ENCODE measurements at regions not wholly inside any gene's neighbourhood (a gene's known extent, or its start where the extent isn't known, plus 50 kb on each side); places are given as distances from the start of the nearest gene placed in this dataset.

DNA sequence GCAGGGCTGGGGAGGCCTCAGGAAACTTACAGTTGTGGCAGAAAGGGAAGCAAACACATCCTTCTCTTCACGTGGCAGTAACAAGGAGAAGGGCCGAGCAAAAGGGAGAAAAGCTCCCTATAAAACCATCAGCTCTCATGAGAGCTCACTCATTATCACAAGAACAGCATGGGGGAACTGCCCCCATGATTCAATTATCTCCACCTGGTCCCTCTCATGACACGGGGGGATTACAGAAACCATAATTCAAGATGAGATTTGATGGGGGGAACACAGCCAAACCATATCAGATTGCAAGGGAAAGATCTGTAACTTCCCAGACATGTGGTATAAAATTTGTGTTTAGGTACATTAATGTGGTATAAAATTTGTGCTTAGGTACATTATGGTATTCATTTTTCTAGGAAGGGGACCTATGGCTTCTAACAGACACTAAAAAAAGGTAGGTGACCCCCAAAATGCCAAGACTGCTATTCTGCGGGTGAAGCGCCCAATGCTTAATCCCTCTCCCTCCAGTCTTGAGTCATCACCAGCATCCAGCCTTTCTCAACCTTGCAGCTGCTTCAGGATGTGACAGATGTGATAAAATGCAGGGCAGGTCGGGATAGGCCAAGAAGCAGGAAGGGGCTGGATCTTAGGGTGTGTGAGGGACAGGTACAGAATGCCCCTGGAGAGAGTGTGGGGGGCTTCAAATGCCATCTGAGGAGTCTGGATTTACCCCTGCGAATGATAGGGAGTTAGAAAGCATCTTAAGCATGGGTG, 57.7 kb upstream of the AMPD3 start:
- TF ChIP-seq GATA2 (IDR thresholded peaks at IDR 0.05; ENCODE audit: low read depth, low read length) (no peak), GATA3 (IDR thresholded peaks at IDR 0.05; ENCODE audit: low read depth, low read length) (no peak)

Data from SH-SY5Y (cell line).